CD14-positive monocyte (primary cell): ENCODE measurements at regions not wholly inside any gene's neighbourhood (a gene's known extent, or its start where the extent isn't known, plus 50 kb on each side); places are given as distances from the start of the nearest gene placed in this dataset.

Source experiments
- DNase-seq, 3 donors: peaks; one replicate each; pipeline ENCODE4 v3.0.0-alpha.2; 2011 to 2022
- H2AFZ ChIP-seq: 2 replicates; pipeline ENCODE4 v1.6.0; 2012; ENCODE audit warnings: mild to moderate bottlenecking, low read depth, low read length, inconsistent platforms; ENCODE audit not compliant: insufficient read depth, poor library complexity, severe bottlenecking
- H3K27ac ChIP-seq, 2 donors: 1 replicate in 1 of 2; 2 replicates in 1 of 2; pipeline ENCODE4 v1.5.1; 2012 to 2013; ENCODE audit warnings: low read length in 2 of 2, control low read depth in 1 of 2, inconsistent platforms in 1 of 2, low read depth in 1 of 2, mild to moderate bottlenecking in 1 of 2
- H3K27me3 ChIP-seq, 2 donors: one replicate each; pipeline versions ENCODE4 v1.6.0 to v1.6.1; 2011 to 2013; ENCODE audit warnings: low read length in 2 of 2; ENCODE audit not compliant: control insufficient read depth in 2 of 2, insufficient read depth in 2 of 2
- H3K36me3 ChIP-seq, 2 donors: replicated peaks in 1 of 2; 1 replicate in 1 of 2; 2 replicates in 1 of 2; pipeline versions ENCODE4 v1.5.1 to v1.6.1; 2012 to 2013; ENCODE audit warnings: low read length in 2 of 2, control low read depth in 1 of 2, inconsistent platforms in 1 of 2, mild to moderate bottlenecking in 1 of 2; ENCODE audit not compliant: insufficient read depth in 2 of 2, control insufficient read depth in 1 of 2
- H3K4me1 ChIP-seq, 2 donors: 1 replicate in 1 of 2; 2 replicates in 1 of 2; pipeline versions ENCODE4 v1.5.1 to v1.6.1; 2012 to 2013; ENCODE audit warnings: low read length in 2 of 2, control low read depth in 1 of 2, inconsistent platforms in 1 of 2, mild to moderate bottlenecking in 1 of 2, moderate library complexity in 1 of 2; ENCODE audit not compliant: insufficient read depth in 2 of 2, control insufficient read depth in 1 of 2
- H3K4me2 ChIP-seq: replicated peaks from 2 replicates; pipeline ENCODE3; 2012; ENCODE audit warnings: low read length, moderate library complexity, mild to moderate bottlenecking; ENCODE audit not compliant: poor library complexity, severe bottlenecking; ENCODE audit errors: extremely low read depth
- H3K4me3 ChIP-seq, 3 experiments: fragments of 200-600 bp in 1 of 3; sonication (generic) in 1 of 3; replicated peaks in 1 of 3; 1 replicate in 2 of 3; 2 replicates in 1 of 3; pipeline ENCODE4 v1.5.1; 2011 to 2013; ENCODE audit warnings: low read length in 3 of 3, mild to moderate bottlenecking in 3 of 3, control low read depth in 2 of 3, low read depth in 2 of 3, inconsistent platforms in 1 of 3, moderate library complexity in 1 of 3
- H3K79me2 ChIP-seq: 2 replicates; pipeline ENCODE4 v1.6.0; 2012; ENCODE audit warnings: mild to moderate bottlenecking, control low read depth, inconsistent platforms, low read length, moderate library complexity; ENCODE audit not compliant: insufficient read depth
- H3K9ac ChIP-seq: 2 replicates; pipeline ENCODE4 v1.6.0; 2017; ENCODE audit warnings: low read length, mild to moderate bottlenecking; ENCODE audit not compliant: insufficient read depth, poor library complexity, severe bottlenecking
- H3K9me3 ChIP-seq, 2 donors: replicated peaks in 1 of 2; 1 replicate in 1 of 2; 2 replicates in 1 of 2; pipeline versions ENCODE4 v1.5.1 to v1.6.1; 2012 to 2013; ENCODE audit warnings: low read length in 2 of 2, control low read depth in 1 of 2; ENCODE audit not compliant: control insufficient read depth in 1 of 2, insufficient read depth in 1 of 2
- H4K20me1 ChIP-seq: 2 replicates; pipeline ENCODE4 v1.6.0; 2012; ENCODE audit warnings: mild to moderate bottlenecking, low read length, control low read depth, moderate library complexity; ENCODE audit not compliant: insufficient read depth
- H3K27ac Mint-ChIP-seq, 7 donors: one replicate each; pipeline ENCODE4 v1.8.0; 2020; ENCODE audit warnings: mild to moderate bottlenecking in 7 of 7, mixed read lengths in 7 of 7, moderate library complexity in 6 of 7, inconsistent platforms in 2 of 7
- H3K27me3 Mint-ChIP-seq, 3 donors: one replicate each; pipeline ENCODE4 v1.8.0; 2021 to 2022; ENCODE audit warnings: low read depth in 3 of 3, mild to moderate bottlenecking in 3 of 3, mixed read lengths in 3 of 3, moderate library complexity in 3 of 3, inconsistent platforms in 1 of 3
- H3K36me3 Mint-ChIP-seq, 2 donors: one replicate each; pipeline ENCODE4 v1.8.0; 2020; ENCODE audit warnings: mixed read lengths in 2 of 2, inconsistent platforms in 1 of 2, mild to moderate bottlenecking in 1 of 2
- H3K4me1 Mint-ChIP-seq: one replicate; pipeline ENCODE4 v1.8.0; 2020; ENCODE audit warnings: mild to moderate bottlenecking, mixed read lengths
- H3K4me3 Mint-ChIP-seq, 2 donors: one replicate each; pipeline ENCODE4 v1.8.0; 2020; ENCODE audit warnings: mild to moderate bottlenecking in 2 of 2, mixed read lengths in 2 of 2, moderate library complexity in 1 of 2
- H3K9me3 Mint-ChIP-seq, 7 donors: one replicate each; pipeline ENCODE4 v1.8.0; 2020 to 2022; ENCODE audit warnings: mixed read lengths in 7 of 7, mild to moderate bottlenecking in 6 of 7, moderate library complexity in 6 of 7, inconsistent platforms in 2 of 7
- WGBS: methylation state at CpG from one replicate; pipeline ENCODE4 v1.1.5; 2013; ENCODE audit warnings: missing lambda C conversion rate; ENCODE audit not compliant: insufficient coverage; 5-methylcytosine and 5-hydroxymethylcytosine counted together
- intact Hi-C, 2 donors: fragments of 100-400 bp; cut with micrococcal nuclease; formaldehyde crosslinking; loops; one replicate each; pipeline versions ENCODE4 v1.15.0 to v1.15.1; 2023
- TF ChIP-seq, protein P1 (sequence below): fragments of 200-600 bp; IDR thresholded peaks from one replicate; pipeline ENCODE4 v1.8.0; 2022; ENCODE audit warnings: antibody characterized with exemption, mild to moderate bottlenecking

DNA sequence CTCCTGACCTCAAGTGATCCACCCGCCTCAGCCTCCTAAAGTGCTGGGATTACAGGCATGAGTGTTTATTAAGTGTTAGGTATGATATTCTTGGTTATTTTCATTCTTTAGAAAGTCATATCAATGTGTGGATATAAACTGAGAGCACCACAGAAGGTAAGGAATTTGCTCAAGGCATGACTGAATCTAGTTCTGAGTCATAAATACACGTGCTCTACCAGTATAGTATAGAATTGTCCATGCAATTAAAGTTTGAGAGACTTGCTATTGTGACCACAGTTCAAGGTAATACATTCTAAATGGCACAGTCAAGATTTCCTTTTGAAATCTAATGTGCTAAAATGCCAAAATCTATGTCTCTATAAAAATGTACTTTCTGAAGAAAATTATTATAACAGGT, 401.1 kb upstream of the CHRM3 start:
- Histone ChIP-seq H3K27ac (no peak overlapping the region), H4K20me1 (no peaks in the 10 kb centered on the region), H3K4me1 (no peaks in the 10 kb centered on the region), H3K36me3 (no peaks in the 10 kb centered on the region), H3K9me3 (peaks cover 3 to 5% of the 10 kb centered on the region in 2 donors), H3K27me3 (no peaks in the 10 kb centered on the region), H3K79me2 (no peaks in the 10 kb centered on the region), H3K4me3 (no peak overlapping the region), H2AFZ (no peak overlapping the region), H3K9ac (no peak overlapping the region), H3K4me2 (no peak overlapping the region)
- Mint-ChIP-seq H3K4me3 (no peak overlapping the region), H3K9me3 (peaks cover 0 to 10% (median 4%) of the 10 kb centered on the region in 7 donors), H3K27me3 (no peaks in the 10 kb centered on the region), H3K4me1 (no peaks in the 10 kb centered on the region), H3K27ac (no peak overlapping the region), H3K36me3 (no peaks in the 10 kb centered on the region)
- 100% methylated on average over 1 of the region's 2 CpGs for WGBS
- intact Hi-C loops, result no loop called here
- TF ChIP-seq, protein P1, sequence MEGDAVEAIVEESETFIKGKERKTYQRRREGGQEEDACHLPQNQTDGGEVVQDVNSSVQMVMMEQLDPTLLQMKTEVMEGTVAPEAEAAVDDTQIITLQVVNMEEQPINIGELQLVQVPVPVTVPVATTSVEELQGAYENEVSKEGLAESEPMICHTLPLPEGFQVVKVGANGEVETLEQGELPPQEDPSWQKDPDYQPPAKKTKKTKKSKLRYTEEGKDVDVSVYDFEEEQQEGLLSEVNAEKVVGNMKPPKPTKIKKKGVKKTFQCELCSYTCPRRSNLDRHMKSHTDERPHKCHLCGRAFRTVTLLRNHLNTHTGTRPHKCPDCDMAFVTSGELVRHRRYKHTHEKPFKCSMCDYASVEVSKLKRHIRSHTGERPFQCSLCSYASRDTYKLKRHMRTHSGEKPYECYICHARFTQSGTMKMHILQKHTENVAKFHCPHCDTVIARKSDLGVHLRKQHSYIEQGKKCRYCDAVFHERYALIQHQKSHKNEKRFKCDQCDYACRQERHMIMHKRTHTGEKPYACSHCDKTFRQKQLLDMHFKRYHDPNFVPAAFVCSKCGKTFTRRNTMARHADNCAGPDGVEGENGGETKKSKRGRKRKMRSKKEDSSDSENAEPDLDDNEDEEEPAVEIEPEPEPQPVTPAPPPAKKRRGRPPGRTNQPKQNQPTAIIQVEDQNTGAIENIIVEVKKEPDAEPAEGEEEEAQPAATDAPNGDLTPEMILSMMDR, result no peak
- no peak for DNase-seq

DNA sequence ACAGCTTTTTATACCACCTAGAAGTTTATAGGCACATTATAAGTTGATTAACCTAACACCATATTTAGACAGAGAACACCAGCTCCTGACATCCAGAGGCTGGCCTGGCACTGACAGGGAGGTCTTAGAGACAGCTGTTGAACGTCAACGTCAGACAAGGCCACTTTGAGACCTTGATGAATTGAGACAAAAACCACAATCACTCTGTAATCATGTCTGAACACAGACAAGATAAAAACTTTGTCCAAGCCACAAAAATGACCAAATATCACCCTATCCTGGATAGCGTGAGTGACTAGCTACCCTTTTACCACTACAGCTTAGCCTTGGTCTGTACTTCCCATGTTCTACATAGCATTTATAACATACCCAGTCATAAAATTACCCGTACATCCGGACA, 403.6 kb upstream of the CHRM3 start:
- Histone ChIP-seq H3K9ac (no peak overlapping the region), H3K27ac (no peak overlapping the region), H2AFZ (no peak overlapping the region), H3K9me3 (no peaks in the 10 kb centered on the region), H3K79me2 (no peaks in the 10 kb centered on the region), H4K20me1 (no peaks in the 10 kb centered on the region), H3K4me2 (no peak overlapping the region), H3K36me3 (no peaks in the 10 kb centered on the region), H3K27me3 (no peaks in the 10 kb centered on the region), H3K4me3 (no peak overlapping the region), H3K4me1 (no peaks in the 10 kb centered on the region)
- intact Hi-C loops, result no loop called here
- H3K27ac Mint-ChIP-seq, result no peak overlapping the region
- no peak overlapping the region for H3K4me3 Mint-ChIP-seq
- no peak for DNase-seq
- H3K9me3 Mint-ChIP-seq, result peaks cover 0 to 5% (median 2%) of the 10 kb centered on the region in 7 donors
- H3K36me3 Mint-ChIP-seq, result no peaks in the 10 kb centered on the region
- TF ChIP-seq, protein P1, result no peak
- no peaks in the 10 kb centered on the region for H3K27me3 Mint-ChIP-seq
- no peaks in the 10 kb centered on the region for H3K4me1 Mint-ChIP-seq
- WGBS, result 78% methylated on average over 5 of the region's 5 CpGs
